Kidney epithelial cell (primary cell): ENCODE measurements at regions not wholly inside any gene's neighbourhood (a gene's known extent, or its start where the extent isn't known, plus 50 kb on each side); places are given as distances from the start of the nearest gene placed in this dataset.

Experiments used
- DNase-seq: peaks from one replicate; pipeline ENCODE4 v3.0.0-alpha.2; 2010; ENCODE audit warnings: low read depth
- H3K27me3 ChIP-seq: 2 replicates; pipeline ENCODE4 v1.6.0; 2011; ENCODE audit warnings: low read length; ENCODE audit not compliant: control insufficient read depth, insufficient read depth
- H3K36me3 ChIP-seq: 2 replicates; pipeline ENCODE4 v1.5.1; 2011; ENCODE audit warnings: low read length; ENCODE audit not compliant: control insufficient read depth, insufficient read depth
- H3K4me3 ChIP-seq: 2 replicates; pipeline ENCODE4 v1.5.1; 2011; ENCODE audit warnings: low read depth, mild to moderate bottlenecking, control low read depth, low read length
- TF ChIP-seq, protein P1 (sequence below): IDR thresholded peaks from 2 replicates; pipeline ENCODE4 v1.5.1; 2011; ENCODE audit warnings: mild to moderate bottlenecking, moderate library complexity, low read length, control low read depth, inconsistent platforms; ENCODE audit not compliant: insufficient read depth, poor library complexity, severe bottlenecking

DNA sequence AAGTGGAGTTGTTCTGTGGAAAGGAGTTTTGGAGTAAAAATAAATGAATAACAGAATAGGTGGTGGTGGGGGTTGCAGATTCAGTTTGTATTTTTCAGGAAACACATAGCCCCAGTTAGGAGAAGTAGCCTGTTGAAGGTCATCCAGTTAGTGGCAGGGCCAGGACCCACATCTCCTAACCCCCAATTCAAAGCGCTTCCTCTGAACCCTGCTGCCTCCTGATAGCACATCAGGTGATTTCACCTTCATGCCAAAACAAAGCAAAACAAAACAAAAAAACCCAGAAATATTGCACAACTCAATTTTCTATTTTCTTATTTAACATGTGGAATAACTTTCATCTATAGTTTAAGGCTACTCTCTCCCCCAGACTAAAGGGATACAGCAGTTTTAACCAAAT lies 112.3 kb upstream of the UGP2 start:
- no peak for DNase-seq
- TF ChIP-seq, protein P1, sequence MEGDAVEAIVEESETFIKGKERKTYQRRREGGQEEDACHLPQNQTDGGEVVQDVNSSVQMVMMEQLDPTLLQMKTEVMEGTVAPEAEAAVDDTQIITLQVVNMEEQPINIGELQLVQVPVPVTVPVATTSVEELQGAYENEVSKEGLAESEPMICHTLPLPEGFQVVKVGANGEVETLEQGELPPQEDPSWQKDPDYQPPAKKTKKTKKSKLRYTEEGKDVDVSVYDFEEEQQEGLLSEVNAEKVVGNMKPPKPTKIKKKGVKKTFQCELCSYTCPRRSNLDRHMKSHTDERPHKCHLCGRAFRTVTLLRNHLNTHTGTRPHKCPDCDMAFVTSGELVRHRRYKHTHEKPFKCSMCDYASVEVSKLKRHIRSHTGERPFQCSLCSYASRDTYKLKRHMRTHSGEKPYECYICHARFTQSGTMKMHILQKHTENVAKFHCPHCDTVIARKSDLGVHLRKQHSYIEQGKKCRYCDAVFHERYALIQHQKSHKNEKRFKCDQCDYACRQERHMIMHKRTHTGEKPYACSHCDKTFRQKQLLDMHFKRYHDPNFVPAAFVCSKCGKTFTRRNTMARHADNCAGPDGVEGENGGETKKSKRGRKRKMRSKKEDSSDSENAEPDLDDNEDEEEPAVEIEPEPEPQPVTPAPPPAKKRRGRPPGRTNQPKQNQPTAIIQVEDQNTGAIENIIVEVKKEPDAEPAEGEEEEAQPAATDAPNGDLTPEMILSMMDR, result no peak

DNA sequence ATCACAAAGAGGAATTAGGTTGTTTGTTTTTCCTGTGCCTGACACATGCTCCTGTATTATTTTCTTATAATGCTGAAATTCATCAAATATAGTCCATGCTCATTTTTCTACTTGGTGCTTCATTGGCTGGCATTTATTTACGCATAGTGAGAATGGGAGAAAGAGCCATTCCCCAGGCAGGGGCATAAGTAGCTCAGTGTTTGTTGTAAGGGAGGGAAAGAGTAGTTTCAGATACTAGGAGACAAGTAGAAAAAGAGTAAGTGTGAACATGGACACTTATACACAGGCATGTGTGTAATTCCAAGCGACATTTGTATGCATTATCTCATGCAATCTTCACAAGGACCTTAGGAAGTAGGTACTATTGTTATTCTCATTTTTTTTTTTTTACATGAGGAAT lies 111.9 kb upstream of the UGP2 start:
- Histone ChIP-seq H3K4me3 (no peak overlapping the region), H3K36me3 (no peaks in the 10 kb centered on the region), H3K27me3 (no peaks in the 10 kb centered on the region)
- no peak for DNase-seq
- TF ChIP-seq, protein P1, result no peak

More for the DNA sequence above, 112.3 kb upstream of the UGP2 start:
- Histone ChIP-seq H3K27me3 (no peaks in the 10 kb centered on the region), H3K4me3 (no peak overlapping the region), H3K36me3 (no peaks in the 10 kb centered on the region)

DNA sequence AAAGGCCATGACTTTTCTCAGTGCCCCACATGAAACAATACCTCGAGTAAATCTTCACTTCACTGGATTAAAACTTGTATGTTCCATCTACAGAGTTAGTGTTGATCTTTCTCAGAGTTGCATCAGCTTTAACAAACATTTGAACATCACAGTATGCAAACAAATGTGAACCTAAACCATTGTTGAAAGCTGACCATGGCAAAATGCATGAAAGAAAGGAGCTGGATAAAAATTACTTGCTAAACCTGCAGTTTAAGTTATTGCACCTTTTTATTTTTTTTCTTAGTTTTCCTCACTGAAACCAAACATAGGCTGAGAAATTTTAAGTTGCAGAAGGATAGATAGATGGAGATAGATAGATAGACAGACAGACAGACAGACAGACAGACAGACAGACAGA lies 107.2 kb upstream of the UGP2 start:
- Histone ChIP-seq H3K4me3 (no peak overlapping the region), H3K27me3 (no peaks in the 10 kb centered on the region), H3K36me3 (no peaks in the 10 kb centered on the region)
- TF ChIP-seq, protein P1, result no peak
- DNase-seq, result no peak

DNA sequence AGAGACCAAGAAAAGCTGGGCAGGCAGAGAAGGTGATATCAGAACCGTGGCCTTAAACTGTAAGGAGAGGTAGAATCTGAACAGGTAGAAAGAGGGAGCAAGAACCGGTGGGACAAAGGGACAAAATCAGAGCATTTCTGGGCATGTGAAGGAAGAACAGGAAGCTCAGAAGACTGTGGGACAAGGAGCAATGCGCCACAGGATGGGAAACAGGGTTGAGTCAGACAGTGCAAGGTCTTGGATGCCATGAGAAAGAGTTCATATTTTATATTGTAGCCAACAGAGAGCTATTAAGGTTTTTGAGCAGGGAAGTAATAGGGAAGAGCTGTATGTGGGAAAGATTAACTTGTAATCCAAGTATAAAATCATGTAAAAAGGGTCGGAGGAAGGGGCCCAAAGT lies 106.4 kb upstream of the UGP2 start:
- no peak for DNase-seq
- TF ChIP-seq, protein P1, result no peak
- no peaks in the 10 kb centered on the region for H3K27me3 ChIP-seq
- H3K4me3 ChIP-seq, result no peak overlapping the region
- H3K36me3 ChIP-seq, result no peaks in the 10 kb centered on the region

DNA sequence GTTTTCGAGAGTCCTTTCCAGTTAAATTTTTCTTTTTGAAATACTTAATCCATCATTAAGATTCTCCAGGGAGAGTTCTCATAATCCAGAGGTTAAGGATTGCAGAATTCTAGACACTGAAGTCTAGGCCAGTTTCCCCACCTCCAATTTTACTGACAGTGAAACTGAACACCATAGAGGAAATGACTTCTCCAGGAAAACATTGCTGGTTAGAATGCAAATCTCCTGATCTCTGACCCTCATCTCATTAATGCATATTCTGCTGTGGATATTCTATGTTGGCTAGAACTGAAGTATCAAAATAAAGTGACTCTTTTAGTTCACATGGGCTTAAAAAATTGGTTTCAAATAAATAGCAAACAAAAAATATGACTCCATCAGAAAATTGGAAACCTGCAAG lies 105.8 kb upstream of the UGP2 start:
- DNase-seq, result no peak
- no peaks in the 10 kb centered on the region for H3K36me3 ChIP-seq
- no peak overlapping the region for H3K4me3 ChIP-seq
- TF ChIP-seq, protein P1, result no peak
- no peaks in the 10 kb centered on the region for H3K27me3 ChIP-seq

DNA sequence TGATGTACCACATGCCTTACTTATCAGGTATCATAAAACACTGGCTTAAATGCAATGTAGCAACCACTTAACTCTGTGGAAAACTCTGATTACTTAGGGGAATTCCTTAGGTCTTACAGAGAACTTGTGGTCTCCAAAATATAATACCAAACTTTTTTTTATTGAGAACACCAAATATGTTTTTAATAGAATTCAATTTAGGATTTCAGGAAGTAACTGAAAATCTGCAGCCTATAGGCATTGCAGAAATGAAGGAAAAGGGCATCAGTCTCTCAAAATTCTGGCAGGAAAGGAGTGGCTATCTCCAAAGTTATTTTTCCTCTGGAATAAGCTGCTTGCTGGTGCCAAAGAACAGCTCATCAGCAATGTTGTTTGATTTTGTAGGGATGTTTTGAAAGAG lies 105.3 kb upstream of the UGP2 start:
- Histone ChIP-seq H3K27me3 (no peaks in the 10 kb centered on the region), H3K36me3 (no peaks in the 10 kb centered on the region), H3K4me3 (no peak overlapping the region)
- no peak for DNase-seq
- TF ChIP-seq, protein P1, result no peak
